Naive thymus-derived CD8-positive, alpha-beta T cell (primary cell): ENCODE measurements at regions not wholly inside any gene's neighbourhood (a gene's known extent, or its start where the extent isn't known, plus 50 kb on each side); places are given as distances from the start of the nearest gene placed in this dataset.

Experiments
- ATAC-seq, 2 donors: fragments of 150-1000 bp; cut with Tn5 transposase in 1 of 2; sonication (Bioruptor Pico), chemical (Tn5 transposase) in 1 of 2; 1 replicate in 1 of 2; 2 replicates in 1 of 2; pipeline ENCODE4 v1.10.0; 2021; ENCODE audit warnings: mild to moderate bottlenecking in 2 of 2, moderate library complexity in 2 of 2
- POLR2A ChIA-PET: fragments of 350-600 bp; sonication (Branson Sonifier 250); formaldehyde crosslinking; loops from one replicate; lab custom pipeline; 2021; ENCODE audit warnings: antibody characterized with exemption; lab: Charles Lee
- DNase-seq, 10 donors: peaks; one replicate each; pipeline versions ENCODE4 v3.0.0 to v3.0.0-alpha.2; 2020 to 2022
- H3K27ac Mint-ChIP-seq, 10 donors: one replicate each; pipeline ENCODE4 v1.8.0; 2020 to 2022; ENCODE audit warnings: mild to moderate bottlenecking in 10 of 10, mixed read lengths in 10 of 10, moderate library complexity in 4 of 10, inconsistent platforms in 1 of 10
- H3K27me3 Mint-ChIP-seq, 5 donors: one replicate each; pipeline ENCODE4 v1.8.0; 2021 to 2022; ENCODE audit warnings: mixed read lengths in 5 of 5
- H3K36me3 Mint-ChIP-seq, 3 donors: one replicate each; pipeline ENCODE4 v1.8.0; 2020 to 2022; ENCODE audit warnings: mixed read lengths in 3 of 3, mild to moderate bottlenecking in 2 of 3, inconsistent platforms in 1 of 3
- H3K4me1 Mint-ChIP-seq, 4 donors: one replicate each; pipeline ENCODE4 v1.8.0; 2021 to 2022; ENCODE audit warnings: mixed read lengths in 4 of 4
- H3K4me3 Mint-ChIP-seq, 10 donors: one replicate each; pipeline ENCODE4 v1.8.0; 2020 to 2022; ENCODE audit warnings: mild to moderate bottlenecking in 10 of 10, mixed read lengths in 10 of 10, moderate library complexity in 6 of 10, inconsistent platforms in 1 of 10
- H3K9me3 Mint-ChIP-seq, 9 donors: one replicate each; pipeline ENCODE4 v1.8.0; 2020 to 2022; ENCODE audit warnings: mixed read lengths in 9 of 9, mild to moderate bottlenecking in 3 of 9, inconsistent platforms in 1 of 9, moderate library complexity in 1 of 9

- DNase-seq (no peak), ATAC-seq (no peak)
- Mint-ChIP-seq H3K36me3 (no peaks in the 10 kb centered on the region), H3K4me1 (peaks cover 0 to 2% (median 0%) of the 10 kb centered on the region in 4 donors), H3K27me3 (peaks cover 0 to 2% (median 0%) of the 10 kb centered on the region in 5 donors), H3K27ac (no peak overlapping the region), H3K4me3 (no peak overlapping the region), H3K9me3 (no peaks in the 10 kb centered on the region)
- POLR2A ChIA-PET, result interaction anchor here (0.6 kb wide), 1 partner anchor 132 kb away, joined by 3 read pairs; no protein-coding TSS in a partner anchor
Observed at GRCh38 chr21:31548688-31549087, 110.8 kb upstream of the SOD1 start.

- H3K36me3 Mint-ChIP-seq, result no peaks in the 10 kb centered on the region
- H3K4me3 Mint-ChIP-seq, result no peak overlapping the region
- no peak overlapping the region for H3K27ac Mint-ChIP-seq
- H3K9me3 Mint-ChIP-seq, result no peaks in the 10 kb centered on the region
- H3K4me1 Mint-ChIP-seq, result no peaks in the 10 kb centered on the region
- ATAC-seq (no peak), DNase-seq (no peak)
- POLR2A ChIA-PET, result no interaction called here
- peaks cover 0 to 2% (median 0%) of the 10 kb centered on the region in 5 donors for H3K27me3 Mint-ChIP-seq
Observed at GRCh38 chr21:31546443-31547170, 112.9 kb upstream of the SOD1 start.

DNA sequence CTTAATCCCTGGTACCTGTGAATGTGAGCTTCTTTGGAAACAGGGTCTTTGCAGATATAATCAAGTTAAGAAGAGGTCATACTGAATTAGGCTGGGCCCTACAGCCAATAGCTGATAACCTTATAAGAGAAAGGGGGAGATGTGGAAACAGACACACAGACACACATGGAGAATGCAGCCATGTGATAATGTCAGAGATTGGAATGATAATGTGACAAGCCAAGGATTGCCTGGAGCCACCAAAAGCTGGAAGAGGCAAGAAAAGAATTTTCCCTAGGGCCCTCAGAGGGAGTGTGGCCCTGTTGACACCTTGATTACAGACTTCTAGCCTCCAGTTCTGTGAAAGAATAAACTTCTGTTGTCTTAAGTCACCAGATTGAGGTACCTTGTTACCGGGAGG, 114.5 kb upstream of the SOD1 start:
- H3K27ac Mint-ChIP-seq, result peak overlapping the region in 1 of 10 donors; percentile 57
- DNase-seq (no peak), ATAC-seq (no peak)
- H3K9me3 Mint-ChIP-seq, result no peaks in the 10 kb centered on the region
- H3K4me3 Mint-ChIP-seq, result no peak overlapping the region
- POLR2A ChIA-PET, result no interaction called here
- no peaks in the 10 kb centered on the region for H3K36me3 Mint-ChIP-seq
- H3K27me3 Mint-ChIP-seq, result no peaks in the 10 kb centered on the region
- H3K4me1 Mint-ChIP-seq, result no peaks in the 10 kb centered on the region

GRCh38 chr21:31543191-31543590, 116.3 kb upstream of the SOD1 start:
- Mint-ChIP-seq H3K27ac (peak overlapping the region in 1 of 10 donors; percentile 47), H3K4me1 (no peaks in the 10 kb centered on the region), H3K27me3 (no peaks in the 10 kb centered on the region), H3K4me3 (no peak overlapping the region), H3K9me3 (no peaks in the 10 kb centered on the region), H3K36me3 (no peaks in the 10 kb centered on the region)
- POLR2A ChIA-PET, result no interaction called here
- DNase-seq, result no peak
- ATAC-seq, result no peak

- Mint-ChIP-seq H3K4me3 (no peak overlapping the region), H3K36me3 (no peaks in the 10 kb centered on the region), H3K27ac (no peak overlapping the region), H3K9me3 (no peaks in the 10 kb centered on the region), H3K27me3 (no peaks in the 10 kb centered on the region), H3K4me1 (no peaks in the 10 kb centered on the region)
- DNase-seq (no peak), ATAC-seq (no peak)
- POLR2A ChIA-PET, result no interaction called here
Observed at GRCh38 chr21:31538816-31539215, 120.7 kb upstream of the SOD1 start.

DNA sequence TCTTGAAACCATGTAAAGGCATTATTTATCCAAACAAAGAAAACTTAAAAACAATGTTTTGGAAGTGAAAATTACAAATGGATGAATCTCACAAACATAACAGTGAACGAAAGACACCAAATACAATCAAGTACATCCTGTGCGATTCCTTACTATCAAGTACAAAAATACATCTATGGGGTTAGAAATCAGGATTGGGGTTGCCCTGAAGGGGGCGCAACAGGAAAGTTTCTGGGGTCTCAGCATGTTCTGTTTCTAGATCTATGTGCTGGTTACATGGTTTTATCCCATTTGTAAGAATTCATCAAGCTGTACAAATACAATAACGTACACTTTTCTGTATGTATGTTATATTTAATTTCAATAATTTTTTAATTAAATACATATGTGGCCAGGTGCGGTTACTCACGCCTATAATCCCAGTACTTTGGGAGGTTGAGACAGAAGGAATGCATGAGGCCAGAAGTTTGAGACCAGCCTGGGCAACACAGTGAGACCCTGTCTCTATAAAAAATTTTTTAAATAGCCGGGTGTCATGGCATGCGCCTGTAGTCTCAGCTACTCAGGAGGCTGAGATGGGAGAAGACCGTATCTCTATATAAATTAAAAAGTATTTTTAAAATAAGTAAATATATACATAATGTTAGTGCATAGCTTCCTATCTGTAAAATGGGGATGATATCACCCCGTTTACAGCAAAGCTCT, 121.5 kb upstream of the SOD1 start:
- Mint-ChIP-seq H3K27me3 (no peaks in the 10 kb centered on the region), H3K4me3 (no peak overlapping the region), H3K4me1 (no peaks in the 10 kb centered on the region), H3K36me3 (no peaks in the 10 kb centered on the region), H3K9me3 (no peaks in the 10 kb centered on the region), H3K27ac (no peak overlapping the region)
- POLR2A ChIA-PET, result interaction anchor here (0.7 kb wide), 1 partner anchor 116 kb away, joined by 4 read pairs; no protein-coding TSS in a partner anchor
- no peak for DNase-seq
- ATAC-seq, result no peak

- POLR2A ChIA-PET, result no interaction called here
- Mint-ChIP-seq H3K27ac (no peak overlapping the region), H3K4me3 (no peak overlapping the region), H3K27me3 (no peaks in the 10 kb centered on the region), H3K36me3 (no peaks in the 10 kb centered on the region), H3K9me3 (no peaks in the 10 kb centered on the region), H3K4me1 (peaks cover 0 to 2% (median 1%) of the 10 kb centered on the region in 4 donors)
- ATAC-seq, result no peak
- DNase-seq, result no peak
Observed at GRCh38 chr21:31536138-31536537, 123.4 kb upstream of the SOD1 start.

- Mint-ChIP-seq H3K36me3 (no peaks in the 10 kb centered on the region), H3K4me1 (peaks cover 9 to 17% (median 11%) of the 10 kb centered on the region in 4 donors), H3K4me3 (no peak overlapping the region), H3K27me3 (no peaks in the 10 kb centered on the region), H3K9me3 (no peaks in the 10 kb centered on the region), H3K27ac (no peak overlapping the region)
- ATAC-seq (no peak), DNase-seq (no peak)
- POLR2A ChIA-PET, result no interaction called here
Observed at GRCh38 chr21:31531967-31532366, 127.5 kb upstream of the SOD1 start.

GRCh38 chr21:31530897-31531705, 128.4 kb upstream of the SOD1 start:
- Mint-ChIP-seq H3K27me3 (no peaks in the 10 kb centered on the region), H3K4me1 (peaks cover 10 to 17% (median 11%) of the 10 kb centered on the region in 4 donors), H3K9me3 (no peaks in the 10 kb centered on the region), H3K4me3 (no peak overlapping the region), H3K27ac (peak overlapping the region in 2 of 10 donors; percentile 14 to 24), H3K36me3 (no peaks in the 10 kb centered on the region)
- ATAC-seq (no peak), DNase-seq (no peak)
- POLR2A ChIA-PET, result no interaction called here

GRCh38 chr21:31530364-31530763, 129.1 kb upstream of the SOD1 start:
- Mint-ChIP-seq H3K4me1 (peaks cover 12 to 19% (median 12%) of the 10 kb centered on the region in 4 donors), H3K36me3 (no peaks in the 10 kb centered on the region), H3K27ac (peak overlapping the region in 1 of 10 donors; percentile 32), H3K9me3 (no peaks in the 10 kb centered on the region), H3K4me3 (no peak overlapping the region), H3K27me3 (no peaks in the 10 kb centered on the region)
- ATAC-seq, result no peak
- no peak for DNase-seq
- POLR2A ChIA-PET, result interaction anchor here (0.6 kb wide), 1 partner anchor 120 kb away, joined by 3 read pairs; no protein-coding TSS in a partner anchor

DNA sequence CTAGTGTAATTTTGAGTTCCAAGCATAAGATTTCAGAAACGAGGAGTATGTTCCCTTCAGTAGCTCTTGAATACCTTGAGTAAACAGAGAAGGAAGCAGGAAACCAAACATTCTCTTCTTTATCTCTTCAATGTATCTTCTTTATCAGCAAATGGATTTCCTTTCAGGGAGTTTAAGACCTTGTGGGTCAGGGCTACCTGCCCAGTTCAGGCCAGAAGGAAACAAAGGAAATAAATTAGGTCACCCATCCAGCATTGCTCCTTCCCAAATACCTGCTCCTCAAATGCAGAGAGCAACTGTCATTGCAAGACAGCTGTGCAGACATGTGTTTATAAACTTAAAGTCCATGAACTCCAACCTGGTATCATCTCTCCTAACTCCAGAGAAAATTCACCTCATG, 130.1 kb upstream of the SOD1 start:
- Mint-ChIP-seq H3K27ac (peak overlapping the region in 3 of 10 donors; percentile 3 to 51 (median 34)), H3K27me3 (no peaks in the 10 kb centered on the region), H3K4me1 (peaks cover 12 to 19% (median 12%) of the 10 kb centered on the region in 4 donors), H3K9me3 (no peaks in the 10 kb centered on the region), H3K4me3 (no peak overlapping the region), H3K36me3 (no peaks in the 10 kb centered on the region)
- POLR2A ChIA-PET, result no interaction called here
- DNase-seq (no peak), ATAC-seq (no peak)

- H3K9me3 Mint-ChIP-seq, result no peaks in the 10 kb centered on the region
- POLR2A ChIA-PET, result no interaction called here
- ATAC-seq (no peak), DNase-seq (no peak)
- H3K27me3 Mint-ChIP-seq, result no peaks in the 10 kb centered on the region
- H3K27ac Mint-ChIP-seq, result peak overlapping the region in 1 of 10 donors; percentile 88
- H3K4me3 Mint-ChIP-seq, result no peak overlapping the region
- H3K4me1 Mint-ChIP-seq, result peaks cover 9 to 16% (median 12%) of the 10 kb centered on the region in 4 donors
- H3K36me3 Mint-ChIP-seq, result no peaks in the 10 kb centered on the region
Observed at GRCh38 chr21:31526040-31526439, 133.5 kb upstream of the SOD1 start.

DNA sequence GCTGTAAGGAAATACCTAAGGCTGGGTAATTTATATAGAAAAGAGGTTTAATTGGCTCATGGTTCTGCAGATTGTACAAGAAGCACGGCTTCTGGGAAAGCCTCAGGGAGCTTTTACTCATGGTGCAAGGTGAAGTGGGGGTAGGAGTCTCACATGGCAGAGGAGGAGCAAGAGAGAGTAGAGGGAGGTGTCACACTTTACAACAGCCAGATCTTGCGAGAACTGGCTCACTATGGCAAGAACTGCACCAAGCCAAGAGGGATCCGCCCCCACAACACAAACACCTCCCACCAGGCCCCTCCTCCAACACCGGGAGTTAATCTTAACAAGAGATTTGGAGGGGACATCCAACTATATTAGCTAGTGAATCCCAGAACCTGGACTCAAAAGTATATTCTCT, 135.4 kb upstream of the SOD1 start:
- H3K4me1 Mint-ChIP-seq, result peaks cover 0 to 5% (median 2%) of the 10 kb centered on the region in 4 donors
- DNase-seq (no peak), ATAC-seq (no peak)
- H3K27ac Mint-ChIP-seq, result no peak overlapping the region
- POLR2A ChIA-PET, result no interaction called here
- H3K36me3 Mint-ChIP-seq, result no peaks in the 10 kb centered on the region
- H3K27me3 Mint-ChIP-seq, result no peaks in the 10 kb centered on the region
- no peaks in the 10 kb centered on the region for H3K9me3 Mint-ChIP-seq
- no peak overlapping the region for H3K4me3 Mint-ChIP-seq
